Left ventricle myocardium superior (tissue), 1 donor: ENCODE measurements at regions not wholly inside any gene's neighbourhood (a gene's known extent, or its start where the extent isn't known, plus 50 kb on each side); places are given as distances from the start of the nearest gene placed in this dataset.
"Not testable (repeated sequence)": the region's sequence is repeated elsewhere in the genome, so short reads cannot be mapped to it uniquely, and the experiment has no call there.

Source experiments
- ATAC-seq: fragments of 200-7000 bp; cut with Tn5 transposase; one replicate; pipeline ENCODE4 v1.9.1; 2020; ENCODE audit warnings: mild to moderate bottlenecking, moderate library complexity
- DNase-seq: peaks from one replicate; pipeline ENCODE4 v3.0.0-alpha.2; 2020
- intact Hi-C: fragments of 100-400 bp; cut with micrococcal nuclease; formaldehyde crosslinking; loops from one replicate; pipeline ENCODE4 v1.11.0; 2022
- donor health status: DM: no; HTN: yes; CAD: no; lungs with severe emphysema.

DNA sequence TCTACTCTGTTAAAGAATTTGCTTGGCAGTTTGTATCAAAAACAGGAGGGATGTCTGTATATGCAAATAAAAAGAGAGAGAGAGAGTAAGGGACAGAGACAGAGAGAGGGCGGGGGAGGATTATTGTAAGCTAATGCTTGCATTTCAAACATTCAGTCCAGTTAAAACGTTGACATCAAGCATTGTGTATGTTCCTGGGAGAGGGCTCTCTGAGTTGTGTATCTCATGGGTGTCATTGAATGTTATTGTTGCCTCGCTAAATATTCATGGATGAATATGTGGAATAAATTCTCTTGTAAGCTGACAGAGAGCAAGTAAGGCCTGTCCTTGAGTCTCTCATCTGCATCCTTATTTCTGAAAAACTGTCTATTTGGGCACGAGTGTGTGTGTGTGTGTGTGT, 78.8 kb upstream of the VRK1 start:
- DNase-seq (no peak), ATAC-seq (no peak)
- intact Hi-C loops = no loop called here

DNA sequence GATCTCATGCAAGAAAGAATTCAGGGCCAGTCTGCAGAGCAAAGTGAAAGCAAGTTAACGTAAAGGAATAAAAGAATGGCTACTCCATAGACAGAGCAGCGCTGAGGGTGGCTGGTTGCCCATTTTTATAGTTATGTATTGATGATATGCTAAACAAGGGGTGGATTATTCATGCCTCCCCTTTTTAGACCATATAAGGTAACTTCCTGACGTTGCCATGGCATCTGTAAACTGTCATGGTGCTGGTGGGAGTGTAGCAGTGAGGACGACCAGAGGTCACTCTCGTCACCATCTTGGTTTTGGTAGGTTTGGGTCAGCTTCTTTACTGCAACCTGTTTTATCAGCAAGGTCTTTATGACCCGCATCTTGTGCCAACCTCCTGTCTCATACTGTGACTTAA, 76.5 kb upstream of the VRK1 start:
- ATAC-seq, intact Hi-C loops, DNase-seq: not testable (repeated sequence)

DNA sequence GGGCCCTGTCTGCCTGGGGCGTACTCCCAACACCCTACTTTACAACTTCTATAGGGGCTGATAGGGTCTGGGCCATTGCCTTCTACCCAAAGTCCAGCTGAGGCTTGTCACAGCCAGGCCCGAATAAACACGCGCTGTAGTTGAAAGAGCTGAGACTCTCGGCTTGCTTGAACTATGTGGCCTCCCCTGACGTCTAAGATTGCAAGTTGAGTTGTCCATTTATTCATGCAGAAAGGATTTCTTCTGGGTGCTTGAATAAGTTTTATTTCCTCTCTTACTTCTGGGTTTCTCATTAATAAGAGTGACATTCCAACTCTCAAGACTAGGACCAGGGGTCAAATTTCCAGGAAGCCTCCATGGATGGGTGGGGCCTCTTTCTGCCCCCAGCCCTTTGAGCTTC, 74.4 kb upstream of the VRK1 start:
- no peak for ATAC-seq
- no peak for DNase-seq
- intact Hi-C loops = no loop called here

DNA sequence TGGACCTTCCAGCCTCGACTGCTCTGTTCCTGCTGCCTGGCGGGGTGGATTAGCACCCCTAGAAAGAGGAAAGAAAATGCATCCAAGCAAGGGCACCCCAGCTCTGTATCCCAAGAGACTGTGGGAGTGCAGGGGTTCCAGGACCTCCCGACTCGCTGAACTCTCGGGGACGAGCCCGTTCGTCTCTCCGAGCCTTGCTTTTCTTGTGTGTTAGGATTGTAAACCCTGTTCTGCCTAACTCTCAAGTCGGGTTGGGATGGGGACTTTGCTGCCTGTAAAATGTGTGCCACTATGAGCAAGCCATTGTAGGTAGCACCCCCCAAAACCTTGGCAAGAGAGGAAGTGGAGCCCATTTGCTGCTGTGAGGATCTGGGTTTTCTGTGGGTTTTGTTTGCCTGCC, 73.2 kb upstream of the VRK1 start:
- intact Hi-C loops = no loop called here
- ATAC-seq = no peak

DNA sequence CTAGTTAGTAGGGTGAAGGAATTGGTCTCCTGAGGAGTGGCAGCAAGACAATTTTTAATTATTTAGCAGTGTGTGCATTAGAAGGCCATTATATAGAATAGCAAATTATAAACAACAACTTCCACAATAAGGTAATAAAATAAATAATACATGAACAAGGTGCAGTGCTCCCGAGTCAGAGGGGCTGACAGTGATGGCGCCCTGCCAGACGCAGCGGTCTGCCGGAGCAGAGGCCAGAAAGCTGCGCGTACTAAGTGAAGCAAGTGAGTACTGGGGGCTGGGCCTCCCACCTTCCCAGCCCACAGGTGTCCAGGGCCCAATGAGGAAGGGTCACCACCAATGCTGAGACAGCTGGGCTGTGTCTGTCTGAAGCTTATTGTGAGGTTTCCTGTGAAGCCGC, 72.0 kb upstream of the VRK1 start:
- ATAC-seq (no peak), DNase-seq (no peak)
- intact Hi-C loops = no loop called here

More for the DNA sequence above, 73.2 kb upstream of the VRK1 start:
- no peak for DNase-seq

DNA sequence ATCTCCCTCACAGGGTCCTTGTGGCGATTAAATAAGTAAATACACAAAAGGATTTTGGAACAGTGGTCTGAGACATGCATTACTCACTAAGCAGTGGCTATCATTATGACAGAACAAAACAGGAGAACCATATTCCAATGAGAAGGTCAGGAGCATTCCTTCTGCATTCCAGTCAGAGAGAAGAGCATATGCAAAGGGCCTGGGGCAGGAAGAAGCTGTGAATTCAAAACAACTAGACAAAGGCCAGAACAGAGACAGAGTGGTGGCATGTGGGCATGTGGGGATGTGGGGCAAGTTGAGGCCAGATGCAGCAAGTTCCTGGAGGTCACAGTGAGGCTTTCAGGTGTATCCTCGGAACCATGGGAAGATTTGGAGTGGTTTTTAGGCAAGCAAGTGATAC, 70.1 kb upstream of the VRK1 start:
- no peak for ATAC-seq
- DNase-seq = no peak
- intact Hi-C loops = no loop called here

DNA sequence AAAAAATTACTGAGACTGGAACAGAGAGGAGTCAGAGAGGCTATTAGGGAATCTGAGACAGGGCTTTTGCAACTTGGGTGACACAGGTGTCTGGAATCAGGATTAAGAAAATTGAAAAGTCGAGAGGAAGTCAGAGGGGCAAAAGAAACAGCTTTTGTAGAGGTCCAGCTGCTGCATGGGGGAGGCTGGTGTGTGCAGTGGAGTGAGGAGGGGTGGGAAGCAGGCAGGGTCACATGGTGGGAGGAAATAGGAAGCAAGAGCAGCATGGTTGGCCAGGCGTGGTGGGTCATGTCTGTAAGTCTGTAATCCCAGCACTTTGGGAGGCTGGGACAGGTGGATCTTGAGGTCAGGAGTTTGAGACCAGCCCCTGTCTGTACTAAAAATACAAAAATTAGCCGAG, 69.7 kb upstream of the VRK1 start:
- ATAC-seq (no peak), DNase-seq (no peak)
- intact Hi-C loops = no loop called here

DNA sequence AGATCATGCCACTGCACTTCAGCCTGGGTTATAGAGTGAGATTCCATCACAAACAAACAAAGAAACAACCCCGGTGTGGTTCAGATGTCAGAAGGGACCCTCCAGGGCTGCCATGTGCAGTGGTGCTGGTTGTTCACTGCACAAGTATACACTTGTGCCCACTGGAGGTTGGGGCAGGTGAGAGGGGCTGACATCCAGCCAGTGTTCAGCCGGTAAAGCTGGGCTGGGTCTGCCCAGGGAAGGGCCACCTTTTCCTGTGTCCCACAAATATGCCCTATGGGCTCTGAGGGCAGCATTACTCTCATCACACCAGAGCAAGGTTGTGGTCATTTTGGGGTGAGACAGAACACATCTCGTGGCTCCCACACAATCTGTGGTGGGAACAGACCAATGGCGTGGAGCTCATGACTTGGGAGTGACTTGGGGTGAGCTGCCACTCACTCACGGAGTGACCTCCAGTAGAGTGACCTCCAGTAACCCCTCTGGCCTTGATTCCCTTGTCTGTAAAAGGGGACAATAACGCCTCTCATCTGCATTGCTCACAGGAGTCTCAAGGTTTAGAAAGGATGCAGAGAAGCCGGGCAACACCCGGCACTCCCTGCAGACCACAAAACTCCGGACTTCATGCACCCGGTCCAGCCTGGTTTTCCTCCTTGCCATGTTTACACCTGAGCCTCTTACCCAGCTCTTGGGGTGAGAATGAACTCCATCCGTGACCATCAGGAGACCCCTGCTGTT, 69.0 kb upstream of the VRK1 start:
- intact Hi-C loops = no loop called here
- ATAC-seq (no peak), DNase-seq (no peak)

DNA sequence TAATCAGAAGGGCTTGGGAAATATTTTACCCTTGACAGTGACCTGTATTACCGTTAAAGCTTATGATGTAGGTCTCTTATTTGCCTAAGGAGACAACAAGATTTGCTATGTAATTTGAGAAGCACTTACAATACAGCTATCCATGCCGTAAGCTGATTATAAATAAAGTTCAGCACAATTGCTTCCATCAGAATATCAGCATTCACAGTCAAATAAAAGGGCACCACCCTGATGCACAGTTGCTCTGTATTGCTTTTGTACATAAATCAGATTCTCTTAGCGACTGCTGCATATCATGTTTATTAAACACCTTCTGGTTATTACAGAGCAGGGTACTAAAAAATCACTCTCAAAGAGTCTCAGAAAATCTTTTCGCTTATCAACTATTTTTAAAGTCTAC, 67.3 kb upstream of the VRK1 start:
- intact Hi-C loops = no loop called here
- DNase-seq (no peak), ATAC-seq (no peak)

DNA sequence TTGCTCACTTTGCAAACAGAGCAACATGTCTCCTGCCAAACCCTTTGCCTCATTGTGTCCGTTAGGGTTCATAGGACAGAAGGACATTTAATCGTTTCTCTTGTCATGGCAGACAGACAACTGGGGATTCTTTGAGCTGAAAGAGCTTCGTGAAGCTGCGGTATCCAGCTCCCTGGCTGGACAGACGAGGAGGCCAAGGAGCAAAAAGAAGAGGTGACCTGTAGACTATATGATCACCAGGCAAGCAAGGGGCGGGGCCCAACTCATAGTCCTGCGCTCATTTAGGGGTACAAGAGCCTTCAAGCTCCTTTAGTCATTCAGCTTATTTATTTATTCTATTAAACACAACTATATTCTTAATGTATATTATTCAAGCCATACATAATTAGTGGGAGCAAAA, 66.8 kb upstream of the VRK1 start:
- no peak for ATAC-seq
- intact Hi-C loops = no loop called here
- DNase-seq = no peak

DNA sequence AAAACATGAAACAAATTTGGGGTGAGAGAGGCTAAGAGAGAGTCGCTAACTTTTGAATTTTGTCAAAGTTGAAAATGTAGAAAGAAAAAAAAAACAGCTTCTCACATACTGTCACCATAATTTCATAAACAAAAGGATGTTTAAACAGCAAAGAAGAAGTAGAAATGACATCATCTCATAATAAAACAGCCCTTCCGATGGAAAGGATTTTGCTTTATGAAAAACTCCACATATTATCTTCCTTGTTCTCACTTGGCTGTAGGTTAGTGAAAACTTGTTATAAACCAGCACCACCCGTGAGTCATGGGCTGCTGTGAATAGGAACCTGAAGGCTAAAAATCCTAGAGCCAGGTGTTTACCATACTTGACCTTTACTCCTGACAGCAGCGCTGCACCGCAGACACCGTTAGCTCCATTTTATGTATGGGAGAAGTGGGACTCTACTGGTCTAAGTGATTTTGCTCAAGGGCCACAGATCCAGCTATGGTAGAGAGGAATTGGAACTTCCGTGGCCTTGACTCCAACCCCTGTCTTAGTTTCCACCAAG, 63.0 kb upstream of the VRK1 start:
- no peak for DNase-seq
- intact Hi-C loops = no loop called here
- no peak for ATAC-seq

DNA sequence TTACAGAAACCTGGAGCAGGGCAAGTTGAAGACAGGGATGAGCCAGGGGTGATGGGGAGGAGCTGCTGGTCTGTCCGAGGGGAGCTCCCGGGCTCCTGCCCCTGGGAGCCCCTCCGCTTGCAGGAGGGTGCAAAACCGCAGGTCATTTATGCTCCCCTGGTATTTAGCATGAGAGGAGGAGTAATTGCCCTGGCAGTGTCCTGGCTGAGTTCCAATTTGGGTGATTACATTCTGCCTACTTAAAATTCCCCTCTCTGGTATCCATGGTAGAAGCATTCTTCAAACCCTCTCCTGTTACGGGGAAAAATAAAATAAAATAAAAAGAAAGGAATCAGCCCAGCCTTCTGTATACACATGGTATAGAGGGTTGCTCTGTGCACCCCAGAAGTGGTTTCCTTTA, 61.7 kb upstream of the VRK1 start:
- no peak for DNase-seq
- intact Hi-C loops = no loop called here
- ATAC-seq = no peak

DNA sequence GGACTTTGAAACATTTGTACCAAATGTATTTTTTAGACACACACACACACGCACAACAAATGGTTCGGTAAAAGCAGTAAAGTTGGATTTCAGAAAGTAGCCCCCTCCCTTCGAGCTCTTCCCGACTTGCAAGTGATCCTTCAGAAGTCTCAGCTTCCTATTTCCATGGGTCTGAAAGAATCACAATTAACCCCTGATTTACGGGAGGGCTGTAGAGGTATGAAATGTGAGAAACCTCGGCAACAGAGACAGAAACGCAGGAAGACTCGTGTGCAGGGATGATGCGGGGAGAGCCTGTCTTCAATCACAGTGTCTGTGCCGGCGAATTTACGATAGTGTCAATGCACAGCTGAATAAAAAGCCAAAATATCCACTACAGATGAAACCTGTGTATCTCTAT, 60.7 kb upstream of the VRK1 start:
- DNase-seq (no peak), ATAC-seq (no peak)
- intact Hi-C loops = no loop called here

DNA sequence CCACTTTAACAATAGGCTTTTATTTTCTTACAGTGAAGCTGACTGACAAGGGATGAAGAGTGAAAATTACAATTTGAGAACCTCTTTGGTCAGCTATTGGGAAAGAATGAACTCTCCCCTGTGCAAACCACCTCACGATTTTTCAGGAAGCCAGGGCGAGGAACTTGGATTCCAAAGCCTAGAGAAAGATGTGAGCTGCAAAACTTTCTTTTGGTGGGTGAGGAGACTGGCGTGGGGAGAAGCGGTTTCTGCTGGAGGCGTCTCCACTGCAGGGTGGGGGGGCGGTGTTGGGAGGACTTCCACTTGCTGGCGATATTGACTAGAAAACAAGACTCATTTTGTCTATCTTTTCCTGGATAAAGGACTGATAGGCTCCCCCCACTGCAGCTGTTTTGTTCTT, 59.3 kb upstream of the VRK1 start:
- intact Hi-C loops = no loop called here
- DNase-seq (no peak), ATAC-seq (no peak)

DNA sequence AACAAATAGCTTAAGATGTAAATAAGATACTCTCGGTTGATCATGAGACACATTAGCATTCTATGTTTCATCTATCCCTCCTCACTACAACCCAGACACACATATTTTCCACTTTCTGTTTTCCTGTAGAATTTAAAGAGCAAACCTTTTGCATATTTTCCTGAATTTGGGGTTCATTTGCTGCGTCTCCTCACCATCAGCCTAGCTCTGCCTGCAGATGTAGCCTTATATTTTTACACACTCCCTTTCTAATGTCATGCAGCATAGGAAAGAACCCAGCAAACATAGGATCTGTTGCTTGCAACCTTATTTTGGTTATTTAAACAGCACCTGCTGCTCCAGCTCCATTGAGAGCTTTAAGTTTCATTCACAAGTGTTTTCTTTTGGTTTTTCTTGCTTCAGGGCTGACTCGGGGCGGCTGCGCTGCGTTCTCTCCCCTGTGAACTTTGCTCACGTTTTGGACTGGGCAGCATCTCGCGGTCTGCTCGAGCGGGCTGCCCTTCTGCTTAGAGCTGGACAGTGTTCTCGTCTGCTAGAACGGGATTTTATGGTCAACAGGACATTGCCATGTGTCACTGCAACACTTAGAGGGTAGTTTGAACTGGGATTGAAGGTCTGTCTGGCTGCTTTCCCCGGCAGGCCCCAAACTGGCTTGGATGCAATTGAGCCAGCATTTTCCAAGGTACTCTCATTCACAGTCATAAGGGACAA, 57.8 kb upstream of the VRK1 start:
- ATAC-seq (no peak), DNase-seq (no peak)
- intact Hi-C loops = no loop called here

DNA sequence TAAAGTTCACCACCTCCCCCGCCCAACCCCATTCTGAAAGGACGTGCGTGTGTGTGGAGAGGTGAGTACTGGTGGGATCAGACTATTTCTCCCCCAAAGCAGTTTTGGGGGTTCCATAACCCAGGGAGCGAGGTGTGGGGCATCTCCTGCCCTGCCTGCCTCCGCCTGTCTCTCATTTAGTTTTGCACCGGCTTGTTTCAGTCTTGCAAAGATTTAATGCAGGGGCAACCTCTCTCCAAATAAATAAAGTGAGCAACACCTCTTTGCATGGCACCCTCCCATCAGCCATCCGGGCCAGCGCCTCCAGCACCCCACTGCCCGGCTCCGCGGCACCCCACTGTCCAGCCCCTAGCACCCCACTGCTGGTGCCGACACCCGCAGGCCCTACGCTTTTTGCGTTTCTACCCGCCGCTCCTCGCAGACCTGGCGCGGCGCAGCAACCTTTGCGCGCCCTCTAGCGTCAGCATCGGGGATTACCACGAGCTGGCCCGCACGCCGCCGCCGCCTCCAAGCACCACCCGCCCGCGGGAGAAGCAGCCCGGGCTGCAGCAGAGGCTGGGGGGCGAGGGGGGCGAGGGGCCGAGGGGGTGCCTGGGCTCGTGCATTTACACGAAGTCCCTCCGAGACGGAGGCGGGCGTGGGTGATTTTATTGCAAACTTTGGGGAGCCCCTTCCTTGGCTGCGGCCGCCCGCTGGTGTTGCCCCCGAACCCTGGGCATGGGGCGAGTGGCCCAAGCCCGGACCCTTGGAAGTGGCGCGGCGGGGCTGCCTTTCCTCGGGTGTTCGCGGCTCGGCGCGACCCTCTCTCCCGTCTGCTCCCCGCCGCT, 55.8 kb upstream of the VRK1 start:
- ATAC-seq = peak; percentile 79
- DNase-seq = peak; percentile 74
- intact Hi-C loops = no loop called here

DNA sequence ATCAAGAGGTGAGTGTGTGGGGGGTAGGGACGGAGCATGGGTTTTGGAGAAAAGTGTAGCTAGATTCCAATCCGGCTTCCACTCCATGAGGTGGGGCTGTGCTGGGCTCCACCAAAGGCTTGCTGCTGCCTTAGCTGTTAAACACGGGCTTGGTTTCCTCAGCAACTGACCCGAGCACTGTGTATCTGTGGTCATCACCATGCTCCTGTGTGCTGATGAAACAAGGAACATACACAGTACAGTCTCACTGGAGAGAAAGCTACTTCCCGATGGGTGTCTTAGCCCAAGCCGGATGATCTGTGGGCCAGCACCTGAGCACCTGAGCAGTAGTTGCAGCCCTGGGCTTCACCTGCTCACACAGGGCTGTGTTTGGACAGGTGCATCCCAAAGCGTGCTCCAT, 52.9 kb upstream of the VRK1 start:
- ATAC-seq = no peak

DNA sequence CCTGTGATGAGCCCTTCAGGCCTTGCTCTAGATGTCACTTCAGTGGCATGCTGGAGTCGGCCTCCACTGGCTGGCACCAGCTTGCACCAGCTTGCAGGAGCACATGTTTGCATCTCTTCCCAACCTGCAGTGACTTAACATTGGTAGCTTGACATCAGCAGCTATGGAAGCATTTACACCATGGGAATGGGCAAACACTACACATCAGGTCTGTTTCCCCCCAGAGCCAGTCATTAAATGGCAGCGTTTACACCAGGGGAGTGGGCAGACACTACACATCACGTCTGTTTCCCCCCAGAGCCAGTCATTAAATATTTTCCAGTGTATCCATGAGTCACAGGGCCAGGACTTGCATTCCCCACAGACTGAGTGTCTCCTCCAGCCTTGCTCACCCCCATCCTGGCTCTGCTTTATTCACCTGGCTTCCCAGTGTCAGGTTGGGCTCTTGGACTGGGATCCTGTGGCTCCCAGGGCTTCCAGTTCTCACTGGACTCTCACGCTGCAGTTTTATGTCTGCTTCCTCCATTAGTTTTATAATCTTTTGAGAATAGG, 51.6 kb upstream of the VRK1 start:
- intact Hi-C loops = no loop called here
- DNase-seq (no peak), ATAC-seq (no peak)

More for the DNA sequence above, 52.9 kb upstream of the VRK1 start:
- intact Hi-C loops = no loop called here
- no peak for DNase-seq

DNA sequence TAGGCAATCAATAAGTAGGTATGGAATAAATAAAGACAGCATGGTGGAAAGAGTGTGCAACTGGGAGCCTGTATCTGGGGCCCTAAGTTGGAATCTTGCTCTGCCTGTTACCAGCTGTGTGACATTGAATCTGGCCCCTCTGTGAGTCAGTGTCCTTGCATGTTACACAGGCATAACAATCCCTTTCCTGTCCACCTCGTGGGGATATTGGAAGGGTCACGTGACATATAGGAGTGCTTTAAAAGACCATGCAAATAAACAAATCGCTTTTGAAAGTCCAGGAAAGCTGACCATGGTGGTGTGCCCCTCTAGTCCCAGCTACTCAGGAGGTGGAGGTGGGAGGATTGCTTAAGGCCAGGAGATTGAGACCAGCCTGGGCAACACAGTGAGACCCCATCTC, 51.1 kb upstream of the VRK1 start:
- intact Hi-C loops = no loop called here
- no peak for DNase-seq
- no peak for ATAC-seq

DNA sequence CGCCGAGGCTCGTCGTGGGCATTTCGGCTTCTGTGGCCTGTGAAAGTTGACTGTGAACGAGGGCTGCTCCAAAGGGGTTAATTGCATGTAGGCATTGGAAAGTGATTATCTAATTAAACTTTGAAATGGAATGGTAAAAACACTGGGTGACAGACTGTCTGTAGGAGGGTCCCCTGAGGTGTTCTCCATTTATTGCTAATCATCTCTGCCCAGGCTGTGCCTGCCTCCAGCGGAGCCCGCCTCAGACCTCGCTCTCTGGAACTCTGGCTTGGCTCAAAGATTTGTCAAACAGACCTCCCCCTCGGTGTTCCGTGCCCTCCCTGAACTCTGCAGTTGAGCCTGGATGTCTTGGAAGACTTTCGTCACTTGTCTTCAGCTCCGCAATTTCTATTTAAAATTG, 50.2 kb upstream of the VRK1 start:
- DNase-seq (no peak), ATAC-seq (no peak)
- intact Hi-C loops = no loop called here
